HUES48 (cell line): ENCODE measurements at regions not wholly inside any gene's neighbourhood (a gene's known extent, or its start where the extent isn't known, plus 50 kb on each side); places are given as distances from the start of the nearest gene placed in this dataset.
"Not testable (repeated sequence)": the region's sequence is repeated elsewhere in the genome, so short reads cannot be mapped to it uniquely, and the experiment has no call there.

Source experiments
- H3K27ac ChIP-seq: one replicate; pipeline ENCODE4 v1.7.0; 2013; ENCODE audit warnings: low read depth, low read length, inconsistent platforms
- H3K27me3 ChIP-seq: 2 replicates; pipeline ENCODE4 v1.6.1; 2013; ENCODE audit warnings: mild to moderate bottlenecking, low read length; ENCODE audit not compliant: control insufficient read depth, insufficient read depth
- H3K36me3 ChIP-seq: 2 replicates; pipeline ENCODE4 v1.6.1; 2013; ENCODE audit warnings: low read length; ENCODE audit not compliant: control insufficient read depth, insufficient read depth
- H3K4me1 ChIP-seq: 2 replicates; pipeline ENCODE4 v1.6.1; 2013; ENCODE audit warnings: mild to moderate bottlenecking, low read length; ENCODE audit not compliant: control insufficient read depth, insufficient read depth
- H3K4me3 ChIP-seq: 2 replicates; pipeline ENCODE4 v1.5.1; 2013; ENCODE audit warnings: mild to moderate bottlenecking, low read depth, low read length
- H3K9ac ChIP-seq: 2 replicates; pipeline ENCODE4 v1.6.1; 2013; ENCODE audit warnings: mild to moderate bottlenecking, low read depth, low read length, moderate library complexity
- H3K9me3 ChIP-seq: 2 replicates; pipeline ENCODE4 v1.6.1; 2013; ENCODE audit warnings: low read length; ENCODE audit not compliant: control insufficient read depth, insufficient read depth

GRCh38 chr12:92406404-92407070 is 260.9 kb upstream of the BTG1 start:
- not testable (repeated sequence) for H3K9me3 ChIP-seq, H3K4me1 ChIP-seq, H3K9ac ChIP-seq, H3K27me3 ChIP-seq, H3K27ac ChIP-seq, H3K4me3 ChIP-seq, H3K36me3 ChIP-seq

- not testable (repeated sequence) for H3K27me3 ChIP-seq, H3K4me1 ChIP-seq, H3K36me3 ChIP-seq, H3K9ac ChIP-seq, H3K4me3 ChIP-seq, H3K9me3 ChIP-seq, H3K27ac ChIP-seq
These were observed 260.2 kb upstream of the BTG1 start for GRCh38 chr12:92405801-92406251.

GRCh38 chr12:92404921-92405320 is 259.3 kb upstream of the BTG1 start:
- no peaks in the 10 kb centered on the region for H3K36me3 ChIP-seq

GRCh38 chr12:92404259-92404894 is 258.7 kb upstream of the BTG1 start:
- H3K4me1 ChIP-seq = no peaks in the 10 kb centered on the region
- no peak overlapping the region for H3K27ac ChIP-seq
- H3K4me3 ChIP-seq = no peak overlapping the region

More at GRCh38 chr12:92404921-92405320, 259.3 kb upstream of the BTG1 start:
- no peak overlapping the region for H3K4me3 ChIP-seq
- H3K9me3 ChIP-seq = 0 out of 2 replicates have a peak, but pooled peaks cover 7% of the 10 kb centered on the region
- H3K27me3 ChIP-seq = no peaks in the 10 kb centered on the region
- H3K4me1 ChIP-seq = no peaks in the 10 kb centered on the region
- no peak overlapping the region for H3K27ac ChIP-seq
- no peak overlapping the region for H3K9ac ChIP-seq

GRCh38 chr12:92403210-92404175 is 257.8 kb upstream of the BTG1 start:
- Histone ChIP-seq H3K9me3 (0 out of 2 replicates have a peak, but pooled peaks cover 4% of the 10 kb centered on the region), H3K4me3 (no peak overlapping the region), H3K4me1 (no peaks in the 10 kb centered on the region), H3K36me3 (no peaks in the 10 kb centered on the region), H3K27ac (no peak overlapping the region), H3K27me3 (no peaks in the 10 kb centered on the region), H3K9ac (no peak overlapping the region)

More at GRCh38 chr12:92404259-92404894, 258.7 kb upstream of the BTG1 start:
- Histone ChIP-seq H3K9me3 (0 out of 2 replicates have a peak, but pooled peaks cover 7% of the 10 kb centered on the region), H3K27me3 (no peaks in the 10 kb centered on the region), H3K9ac (no peak overlapping the region), H3K36me3 (no peaks in the 10 kb centered on the region)

GRCh38 chr12:92402415-92402814 is 256.8 kb upstream of the BTG1 start:
- Histone ChIP-seq H3K27me3 (no peaks in the 10 kb centered on the region), H3K4me3 (no peak overlapping the region), H3K4me1 (no peaks in the 10 kb centered on the region), H3K36me3 (no peaks in the 10 kb centered on the region), H3K9ac (no peak overlapping the region), H3K27ac (no peak overlapping the region), H3K9me3 (no peaks in the 10 kb centered on the region)

- Histone ChIP-seq H3K36me3 (no peaks in the 10 kb centered on the region), H3K4me1 (no peaks in the 10 kb centered on the region), H3K9ac (no peak overlapping the region), H3K27me3 (no peaks in the 10 kb centered on the region), H3K4me3 (no peak overlapping the region), H3K27ac (no peak overlapping the region), H3K9me3 (0 out of 2 replicates have a peak, but pooled peaks cover 2% of the 10 kb centered on the region)
These were observed 254.4 kb upstream of the BTG1 start for GRCh38 chr12:92400006-92400405.

GRCh38 chr12:92398565-92399309 is 253.1 kb upstream of the BTG1 start:
- Histone ChIP-seq H3K27ac (no peak overlapping the region), H3K4me3 (no peak overlapping the region), H3K4me1 (no peaks in the 10 kb centered on the region), H3K27me3 (no peaks in the 10 kb centered on the region), H3K36me3 (no peaks in the 10 kb centered on the region), H3K9me3 (peaks cover 13% of the 10 kb centered on the region; the same call in 1 of the 2 replicates), H3K9ac (no peak overlapping the region)

- Histone ChIP-seq H3K4me3 (no peak overlapping the region), H3K27me3 (no peaks in the 10 kb centered on the region), H3K36me3 (no peaks in the 10 kb centered on the region), H3K4me1 (no peaks in the 10 kb centered on the region), H3K9ac (no peak overlapping the region), H3K9me3 (peaks cover 21% of the 10 kb centered on the region; the same call in 1 of the 2 replicates), H3K27ac (no peak overlapping the region)
These were observed 251.1 kb upstream of the BTG1 start for GRCh38 chr12:92396647-92397252.

- Histone ChIP-seq H3K4me1 (no peaks in the 10 kb centered on the region), H3K9ac (no peak overlapping the region), H3K36me3 (no peaks in the 10 kb centered on the region), H3K27ac (no peak overlapping the region), H3K4me3 (no peak overlapping the region), H3K27me3 (no peaks in the 10 kb centered on the region), H3K9me3 (peaks cover 21% of the 10 kb centered on the region; the same call in 1 of the 2 replicates)
These were observed 249.7 kb upstream of the BTG1 start for GRCh38 chr12:92395322-92395721.
